Thymus (tissue), 11 donors: ENCODE measurements at regions not wholly inside any gene's neighbourhood (a gene's known extent, or its start where the extent isn't known, plus 50 kb on each side); places are given as distances from the start of the nearest gene placed in this dataset.

Experiments
- DNase-seq, 9 donors: peaks; one replicate each; pipeline ENCODE4 v3.0.0-alpha.2; 2013; ENCODE audit warnings: low spot score in 9 of 9, low read depth in 6 of 9, missing footprints in 1 of 9
- H3K27ac ChIP-seq, 2 donors: one replicate each; pipeline ENCODE4 v1.5.1; 2013; ENCODE audit warnings: control low read depth in 1 of 2, low read depth in 1 of 2, low read length in 1 of 2, mild to moderate bottlenecking in 1 of 2, moderate library complexity in 1 of 2
- H3K27me3 ChIP-seq, 2 donors: one replicate each; pipeline ENCODE4 v1.5.1; 2013; ENCODE audit warnings: low read length in 1 of 2; ENCODE audit not compliant: control insufficient read depth in 2 of 2, insufficient read depth in 1 of 2
- H3K36me3 ChIP-seq, 2 donors: one replicate each; pipeline ENCODE4 v1.5.1; 2013; ENCODE audit warnings: low read length in 1 of 2, mild to moderate bottlenecking in 1 of 2, moderate library complexity in 1 of 2; ENCODE audit not compliant: control insufficient read depth in 2 of 2, insufficient read depth in 2 of 2
- H3K4me1 ChIP-seq, 2 donors: one replicate each; pipeline ENCODE4 v1.5.1; 2013; ENCODE audit warnings: low read length in 2 of 2; ENCODE audit not compliant: control insufficient read depth in 2 of 2, insufficient read depth in 2 of 2
- H3K4me3 ChIP-seq, 2 donors: one replicate each; pipeline ENCODE4 v1.5.1; 2013; ENCODE audit warnings: low read length in 2 of 2, control low read depth in 1 of 2, mild to moderate bottlenecking in 1 of 2
- H3K9me3 ChIP-seq, 2 donors: one replicate each; pipeline ENCODE4 v1.5.1; 2013; ENCODE audit warnings: low read length in 1 of 2, mild to moderate bottlenecking in 1 of 2; ENCODE audit not compliant: control insufficient read depth in 2 of 2, insufficient read depth in 1 of 2
- WGBS: extraction: QIAGEN DNeasy Blood & Tissue Kit; methylation state at CpG from one replicate; pipeline ENCODE4 v1.1.7; 2013; 5-methylcytosine and 5-hydroxymethylcytosine counted together
- donor health status: healthy.

- Histone ChIP-seq H3K9me3 (no peaks in the 10 kb centered on the region), H3K4me1 (peaks cover 0 to 5% of the 10 kb centered on the region in 2 donors), H3K27ac (no peak overlapping the region), H3K27me3 (no peaks in the 10 kb centered on the region), H3K4me3 (no peak overlapping the region), H3K36me3 (no peaks in the 10 kb centered on the region)
- DNase-seq: no peak
- 49% methylated on average over 4 of the region's 4 CpGs for WGBS
Observed at GRCh38 chr2:16318051-16318450, 347.6 kb downstream of the CYRIA start.

- no peak for DNase-seq
- Histone ChIP-seq H3K36me3 (no peaks in the 10 kb centered on the region), H3K27ac (no peak overlapping the region), H3K9me3 (no peaks in the 10 kb centered on the region), H3K4me3 (no peak overlapping the region), H3K27me3 (no peaks in the 10 kb centered on the region), H3K4me1 (peaks cover 0 to 5% of the 10 kb centered on the region in 2 donors)
- 64% methylated on average over 6 of the region's 6 CpGs for WGBS
Observed at GRCh38 chr2:16317211-16317830, 348.3 kb downstream of the CYRIA start.

- Histone ChIP-seq H3K9me3 (no peaks in the 10 kb centered on the region), H3K36me3 (no peaks in the 10 kb centered on the region), H3K4me3 (no peak overlapping the region), H3K27me3 (no peaks in the 10 kb centered on the region), H3K4me1 (peaks cover 0 to 5% of the 10 kb centered on the region in 2 donors), H3K27ac (no peak overlapping the region)
- 95% methylated on average over 16 of the region's 16 CpGs for WGBS
- no peak for DNase-seq
Observed at GRCh38 chr2:16316456-16317210, 349.0 kb downstream of the CYRIA start.

DNA sequence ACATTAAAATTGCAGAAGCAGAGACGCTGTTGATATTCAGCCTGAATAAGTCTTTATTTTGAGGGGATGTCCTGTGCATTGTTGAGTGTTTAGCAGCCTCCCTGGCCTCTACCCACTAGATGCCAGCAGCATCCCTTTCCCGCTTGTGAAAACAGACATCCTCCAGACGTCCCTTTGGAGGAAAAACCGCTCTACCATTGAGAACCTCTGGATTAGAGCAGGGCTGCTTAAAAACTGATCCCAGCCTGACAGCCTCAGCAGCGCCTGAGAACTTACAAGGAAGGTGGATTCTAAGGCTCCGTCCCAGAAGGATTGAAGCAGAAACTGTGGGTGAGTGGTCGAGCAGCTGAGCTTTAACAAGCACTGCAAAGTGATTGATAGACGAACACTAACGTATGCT is 349.7 kb downstream of the CYRIA start:
- Histone ChIP-seq H3K27ac (no peak overlapping the region), H3K36me3 (no peaks in the 10 kb centered on the region), H3K4me3 (no peak overlapping the region), H3K4me1 (peaks cover 0 to 5% of the 10 kb centered on the region in 2 donors), H3K9me3 (no peaks in the 10 kb centered on the region), H3K27me3 (no peaks in the 10 kb centered on the region)
- 96% methylated on average over 9 of the region's 9 CpGs for WGBS
- no peak for DNase-seq

GRCh38 chr2:16315458-16315835 is 350.2 kb downstream of the CYRIA start:
- no peak for DNase-seq
- Histone ChIP-seq H3K27ac (no peak overlapping the region), H3K4me1 (peaks cover 0 to 5% of the 10 kb centered on the region in 2 donors), H3K36me3 (no peaks in the 10 kb centered on the region), H3K4me3 (no peak overlapping the region), H3K27me3 (no peaks in the 10 kb centered on the region), H3K9me3 (no peaks in the 10 kb centered on the region)
- 72% methylated on average over 5 of the region's 5 CpGs for WGBS

DNA sequence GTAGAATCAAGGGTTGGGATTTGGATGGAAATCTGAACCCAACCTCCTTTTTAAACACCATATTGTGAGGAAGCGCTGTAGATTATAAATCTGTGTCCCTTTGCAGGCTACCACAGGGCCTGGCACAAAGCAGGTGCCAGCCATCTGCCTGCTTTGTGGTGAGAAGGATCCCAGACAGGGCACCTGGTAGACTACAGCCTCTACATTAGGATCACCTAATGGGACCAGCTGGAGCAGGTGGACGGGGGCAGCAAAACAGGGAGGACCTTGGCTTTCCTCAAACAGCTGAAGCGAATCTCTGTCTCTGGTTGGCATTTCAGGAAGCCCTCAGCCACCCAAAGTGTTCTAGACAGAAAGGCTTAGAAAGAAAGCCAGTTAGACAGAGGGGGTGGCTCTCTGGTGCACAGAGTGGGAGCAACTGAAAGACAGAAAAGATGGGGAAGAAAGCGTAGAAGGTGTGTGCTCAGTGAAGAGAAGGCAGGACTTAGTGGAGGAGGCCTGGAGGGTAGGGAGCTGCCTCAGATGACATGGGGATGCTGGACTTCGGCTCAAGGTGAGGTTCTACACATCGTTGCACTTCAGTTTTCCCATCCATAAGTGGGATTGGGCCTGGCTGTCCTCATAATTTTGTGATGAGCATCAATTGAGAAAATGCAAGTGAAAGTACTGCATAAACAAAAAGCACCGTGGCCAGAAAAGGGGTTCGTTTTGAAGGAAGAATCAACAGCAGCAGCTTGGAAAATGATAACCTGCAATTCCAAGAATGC is 350.8 kb downstream of the CYRIA start:
- no peaks in the 10 kb centered on the region for H3K27me3 ChIP-seq
- H3K27ac ChIP-seq: no peak overlapping the region
- no peak for DNase-seq
- H3K4me3 ChIP-seq: no peak overlapping the region
- peaks cover 0 to 5% of the 10 kb centered on the region in 2 donors for H3K4me1 ChIP-seq
- no peaks in the 10 kb centered on the region for H3K36me3 ChIP-seq
- WGBS: 84% methylated on average over 8 of the region's 8 CpGs
- no peaks in the 10 kb centered on the region for H3K9me3 ChIP-seq

DNA sequence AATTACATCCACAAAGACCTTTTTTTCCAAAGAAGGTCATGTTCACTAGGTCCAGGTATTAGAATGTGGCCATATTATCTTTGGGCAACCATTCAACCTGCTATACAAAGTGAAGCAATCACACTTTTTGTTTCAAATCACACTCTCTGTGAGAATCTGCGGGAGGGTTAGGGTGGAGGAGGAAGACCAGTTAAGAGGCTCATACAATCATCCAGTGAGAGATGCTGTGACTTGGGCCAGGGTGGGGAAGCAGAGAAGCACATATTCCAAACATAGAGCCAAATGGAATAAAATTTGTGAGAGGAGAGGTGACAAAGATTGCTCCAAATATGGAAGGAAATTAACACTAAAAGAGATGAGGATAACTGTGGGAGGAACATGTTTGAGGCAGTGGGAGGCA is 351.6 kb downstream of the CYRIA start:
- H3K4me3 ChIP-seq: no peak overlapping the region
- no peak overlapping the region for H3K27ac ChIP-seq
- H3K9me3 ChIP-seq: no peaks in the 10 kb centered on the region
- DNase-seq: no peak
- WGBS: 97% methylated on average over 1 of the region's 1 CpG
- no peaks in the 10 kb centered on the region for H3K27me3 ChIP-seq
- H3K4me1 ChIP-seq: peaks cover 0 to 3% of the 10 kb centered on the region in 2 donors
- H3K36me3 ChIP-seq: no peaks in the 10 kb centered on the region

- Histone ChIP-seq H3K27me3 (no peaks in the 10 kb centered on the region), H3K36me3 (no peaks in the 10 kb centered on the region), H3K4me1 (no peaks in the 10 kb centered on the region), H3K9me3 (no peaks in the 10 kb centered on the region), H3K4me3 (no peak overlapping the region), H3K27ac (no peak overlapping the region)
- WGBS: 95% methylated on average over 9 of the region's 9 CpGs
- no peak for DNase-seq
Observed at GRCh38 chr2:16313235-16313975, 352.2 kb downstream of the CYRIA start.
